Large intestine (tissue), 3 donors: ENCODE measurements at regions not wholly inside any gene's neighbourhood (a gene's known extent, or its start where the extent isn't known, plus 50 kb on each side); places are given as distances from the start of the nearest gene placed in this dataset.
"Not testable (repeated sequence)": the region's sequence is repeated elsewhere in the genome, so short reads cannot be mapped to it uniquely, and the experiment has no call there.

ENCODE experiments used
- DNase-seq, 2 donors: peaks; one replicate each; pipeline versions ENCODE4 v3.0.0 to v3.0.0-alpha.2; 2013
- H3K27ac ChIP-seq: one replicate; pipeline ENCODE4 v1.5.1; 2013; ENCODE audit warnings: low read length
- H3K27me3 ChIP-seq: 2 replicates; pipeline ENCODE4 v1.6.1; 2013; ENCODE audit warnings: low read length; ENCODE audit not compliant: control insufficient read depth, insufficient read depth
- H3K36me3 ChIP-seq: 2 replicates; pipeline ENCODE4 v1.6.1; 2013; ENCODE audit warnings: low read length; ENCODE audit not compliant: control insufficient read depth, insufficient read depth
- H3K4me1 ChIP-seq: one replicate; pipeline ENCODE4 v1.6.1; 2013; ENCODE audit warnings: low read length; ENCODE audit not compliant: control insufficient read depth, insufficient read depth
- H3K4me3 ChIP-seq: one replicate; pipeline ENCODE4 v1.5.1; 2013; ENCODE audit warnings: low read length
- H3K9me3 ChIP-seq: one replicate; pipeline ENCODE4 v1.6.1; 2013; ENCODE audit warnings: mild to moderate bottlenecking, low read depth, low read length, moderate library complexity; ENCODE audit not compliant: control insufficient read depth
- WGBS: methylation state at CpG from one replicate; pipeline ENCODE4 v1.1.5; 2013; ENCODE audit warnings: low lambda C conversion rate; ENCODE audit not compliant: insufficient coverage; 5-methylcytosine and 5-hydroxymethylcytosine counted together

DNA sequence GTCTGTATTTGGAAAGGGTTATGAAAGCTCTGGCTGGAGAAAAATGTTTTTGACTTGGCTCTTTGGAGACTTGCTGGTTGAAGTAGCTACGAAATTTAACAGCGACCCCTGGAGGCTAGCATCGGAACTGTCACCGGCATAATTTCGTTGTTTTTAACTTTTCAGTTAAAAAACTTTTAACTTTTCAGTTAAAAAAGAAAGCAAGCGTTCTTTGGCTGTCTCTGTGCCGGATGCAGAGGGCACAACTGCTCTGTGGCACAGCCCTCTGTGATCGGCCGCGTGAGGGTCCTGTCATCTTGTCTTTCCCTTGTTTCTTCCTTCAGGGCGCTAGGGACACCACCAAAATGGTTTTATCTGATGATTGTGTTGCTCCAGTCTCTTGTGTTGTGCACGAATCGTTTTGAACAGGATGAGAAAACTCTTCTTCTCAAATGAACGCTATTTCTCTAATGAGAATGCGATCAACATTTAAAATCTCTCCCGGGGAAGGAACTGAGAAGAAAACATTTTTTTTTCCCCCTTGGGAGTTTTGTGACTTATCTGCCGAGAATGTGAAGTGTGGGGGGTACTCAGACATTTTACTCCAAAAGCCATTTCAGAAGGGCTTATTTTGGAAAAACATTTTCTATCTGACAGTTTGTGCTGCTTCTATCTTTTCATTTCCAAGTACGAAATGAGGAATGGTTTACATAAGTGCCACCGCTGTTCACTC lies 57.1 kb downstream of the ADCYAP1 start:
- WGBS = 30% methylated on average over 9 of the region's 19 CpGs
- Histone ChIP-seq H3K9me3 (no peaks in the 10 kb centered on the region), H3K4me1 (no peaks in the 10 kb centered on the region), H3K36me3 (no peaks in the 10 kb centered on the region), H3K4me3 (no peak overlapping the region), H3K27ac (no peak overlapping the region), H3K27me3 (peaks cover 11% of the 10 kb centered on the region)
- DNase-seq = no peak

GRCh38 chr18:963276-963675 lies 58.6 kb downstream of the ADCYAP1 start:
- Histone ChIP-seq H3K27ac (no peak overlapping the region), H3K36me3 (no peaks in the 10 kb centered on the region), H3K9me3 (no peaks in the 10 kb centered on the region), H3K27me3 (peaks cover 11% of the 10 kb centered on the region), H3K4me3 (no peak overlapping the region), H3K4me1 (no peaks in the 10 kb centered on the region)
- no peak for DNase-seq
- no CpG with 5 or more reads among the region's 2 CpGs for WGBS

GRCh38 chr18:965921-966758 lies 61.5 kb downstream of the ADCYAP1 start:
- no peaks in the 10 kb centered on the region for H3K36me3 ChIP-seq
- 87% methylated on average over 3 of the region's 11 CpGs for WGBS
- DNase-seq = no peak
- H3K9me3 ChIP-seq = no peaks in the 10 kb centered on the region
- H3K27ac ChIP-seq = no peak overlapping the region
- H3K27me3 ChIP-seq = peaks cover 7% of the 10 kb centered on the region
- H3K4me1 ChIP-seq = no peaks in the 10 kb centered on the region
- H3K4me3 ChIP-seq = no peak overlapping the region

DNA sequence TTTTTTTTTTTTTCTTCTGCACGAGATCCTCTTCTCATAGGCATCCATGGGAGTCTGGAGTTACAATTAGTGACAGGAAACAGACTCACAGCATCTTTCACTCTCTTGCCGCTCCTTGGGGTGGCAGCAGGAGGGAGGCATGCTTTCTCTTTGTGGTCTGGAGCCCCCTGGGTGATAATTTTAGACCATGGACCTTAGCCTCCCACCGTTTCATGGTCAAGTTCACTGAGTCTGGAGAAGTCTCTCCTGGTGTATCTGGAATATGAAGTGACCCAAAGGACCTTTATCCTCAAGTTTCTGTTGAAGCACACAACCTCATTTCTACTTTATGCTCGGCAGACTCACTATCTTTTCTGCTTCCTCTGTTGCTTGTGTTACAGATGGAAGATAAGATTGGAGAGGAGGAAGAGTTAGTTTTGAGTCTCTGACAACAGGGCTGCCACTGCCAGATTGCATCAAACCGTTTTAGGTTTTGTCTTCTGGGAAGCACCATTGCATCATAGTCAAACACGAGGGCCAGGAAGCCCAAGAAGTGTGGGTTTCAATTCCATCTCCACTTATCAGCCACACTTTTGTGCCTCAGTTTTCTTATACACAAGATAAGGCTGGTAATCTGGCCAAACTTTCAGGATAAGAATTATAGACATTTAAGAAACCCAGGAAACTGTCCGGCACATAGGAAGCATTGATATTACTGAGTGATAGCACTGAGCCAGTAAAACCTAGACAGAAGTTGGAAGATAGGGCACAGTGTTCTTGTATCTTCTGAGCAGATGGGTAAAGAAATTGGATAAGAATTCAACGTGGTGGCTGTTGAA lies 62.3 kb downstream of the ADCYAP1 start:
- 100% methylated on average over 1 of the region's 8 CpGs for WGBS
- H3K4me3 ChIP-seq = no peak overlapping the region
- no peaks in the 10 kb centered on the region for H3K4me1 ChIP-seq
- H3K9me3 ChIP-seq = no peaks in the 10 kb centered on the region
- no peaks in the 10 kb centered on the region for H3K36me3 ChIP-seq
- peaks cover 5% of the 10 kb centered on the region for H3K27me3 ChIP-seq
- no peak overlapping the region for H3K27ac ChIP-seq
- DNase-seq = no peak

- not testable (repeated sequence) for H3K27me3 ChIP-seq, H3K36me3 ChIP-seq, H3K27ac ChIP-seq, DNase-seq, H3K4me3 ChIP-seq, H3K4me1 ChIP-seq, H3K9me3 ChIP-seq
- WGBS = no CpG with 5 or more reads among the region's 1 CpG
These were observed 64.2 kb downstream of the ADCYAP1 start for GRCh38 chr18:968910-969309.

GRCh38 chr18:969311-969710 lies 64.6 kb downstream of the ADCYAP1 start:
- H3K4me1 ChIP-seq, H3K27me3 ChIP-seq, H3K4me3 ChIP-seq, H3K27ac ChIP-seq, H3K36me3 ChIP-seq, DNase-seq, H3K9me3 ChIP-seq: not testable (repeated sequence)
- WGBS = 100% methylated on average over 1 of the region's 3 CpGs

GRCh38 chr18:974606-975005 lies 69.9 kb downstream of the ADCYAP1 start:
- H3K36me3 ChIP-seq, H3K9me3 ChIP-seq, H3K4me3 ChIP-seq, H3K27me3 ChIP-seq, H3K27ac ChIP-seq, DNase-seq, H3K4me1 ChIP-seq: not testable (repeated sequence)
- WGBS = no CpG with 5 or more reads among the region's 6 CpGs

GRCh38 chr18:976393-977128 lies 71.9 kb downstream of the ADCYAP1 start:
- H3K27me3 ChIP-seq, H3K36me3 ChIP-seq, DNase-seq, H3K9me3 ChIP-seq, H3K4me3 ChIP-seq, H3K4me1 ChIP-seq, H3K27ac ChIP-seq: not testable (repeated sequence)
- no CpG with 5 or more reads among the region's 37 CpGs for WGBS

DNA sequence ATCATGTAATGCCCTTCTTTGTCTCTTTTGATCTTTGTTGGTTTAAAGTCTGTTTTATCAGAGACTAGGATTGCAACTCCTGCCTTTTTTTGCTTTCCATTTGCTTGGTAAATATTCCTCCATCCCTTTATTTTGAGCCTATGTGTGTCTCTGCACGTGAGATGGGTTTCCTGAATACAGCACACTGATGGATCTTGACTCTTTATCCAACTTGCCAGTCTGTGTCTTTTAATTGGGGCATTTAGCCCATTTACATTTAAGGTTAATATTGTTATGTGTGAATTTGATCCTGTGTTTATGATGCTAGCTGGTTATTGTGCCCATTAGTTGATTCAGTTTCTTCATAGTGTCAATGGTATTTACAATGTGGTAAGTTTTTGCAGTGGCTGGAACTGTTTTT lies 72.7 kb downstream of the ADCYAP1 start:
- not testable (repeated sequence) for H3K4me1 ChIP-seq, H3K4me3 ChIP-seq, DNase-seq, H3K27ac ChIP-seq, H3K36me3 ChIP-seq, H3K9me3 ChIP-seq, H3K27me3 ChIP-seq
- no CpG with 5 or more reads among the region's 1 CpG for WGBS

- not testable (repeated sequence) for H3K36me3 ChIP-seq, H3K4me1 ChIP-seq, H3K9me3 ChIP-seq, H3K27me3 ChIP-seq, H3K4me3 ChIP-seq, DNase-seq, H3K27ac ChIP-seq
- WGBS = no CpG with 5 or more reads among the region's 3 CpGs
These were observed 73.1 kb downstream of the ADCYAP1 start for GRCh38 chr18:977732-978131.
